ENCODE measurements at regions not wholly inside any gene's neighbourhood (a gene's known extent, or its start where the extent isn't known, plus 50 kb on each side); places are given as distances from the start of the nearest gene placed in this dataset.

DNA sequence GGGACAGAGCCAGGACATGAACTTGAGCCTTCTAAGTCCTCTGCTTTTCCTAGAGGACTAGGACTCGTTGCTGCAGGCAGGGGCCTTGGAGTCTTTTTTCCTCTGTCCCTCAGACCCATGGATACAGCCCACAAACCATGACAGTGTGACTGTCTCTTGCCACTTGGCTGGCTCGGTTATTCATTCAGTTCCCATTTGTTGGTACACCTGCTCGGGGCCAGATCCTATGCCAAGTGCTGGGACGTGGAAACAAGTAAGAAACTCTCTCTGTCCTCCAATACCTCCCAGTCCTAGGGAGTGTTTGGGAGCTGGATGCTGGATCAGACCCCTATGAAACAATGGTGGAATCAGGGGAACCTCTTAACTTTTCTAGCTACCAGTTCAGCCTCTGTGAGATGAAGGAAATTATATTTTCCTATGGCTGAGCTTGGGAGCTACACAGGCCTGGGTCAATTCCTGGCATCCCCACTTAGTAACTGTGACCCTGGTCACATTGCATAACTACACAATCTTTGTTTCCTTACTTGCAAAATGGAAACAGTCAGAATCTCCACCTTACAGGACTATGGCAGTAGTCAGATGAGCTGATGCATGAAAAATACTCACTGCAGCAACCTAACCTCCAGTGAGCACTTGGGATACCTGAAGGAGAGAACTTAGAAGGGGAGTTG lies 106.3 kb upstream of the VRK1 start:
- POLR2A ChIA-PET: no interaction called here
- peaks cover 0 to 2% (median 0%) of the 10 kb centered on the region in 3 donors for H3K9me3 ChIP-seq (ENCODE audit: control extremely low read depth in 1 of 3, control insufficient read depth in 2 of 3, insufficient read depth in 1 of 3, low read length in 2 of 3)
- H3K79me2 ChIP-seq (ENCODE audit: control insufficient read depth, insufficient read depth, low read length): no peaks in the 10 kb centered on the region
- 8% methylated on average over 1 of the region's 4 CpGs for WGBS (ENCODE audit: insufficient coverage)
- no peak overlapping the region for H3K4me2 ChIP-seq (replicated peaks; ENCODE audit: low read depth, low read length, poor library complexity, severe bottlenecking)
- CTCF ChIA-PET: no interaction called here
- Mint-ChIP-seq H3K9me3 (ENCODE audit: insufficient read depth) (no peaks in the 10 kb centered on the region), H3K27ac (no peak overlapping the region), H3K4me1 (no peaks in the 10 kb centered on the region), H3K27me3 (peaks cover 13% of the 10 kb centered on the region), H3K4me3 (no peak overlapping the region)
- H3K4me3 ChIP-seq (ENCODE audit: control extremely low read depth in 1 of 5, extremely low read depth in 1 of 5, insufficient read depth in 1 of 5, low read depth in 2 of 5, low read length in 4 of 5): no peak overlapping the region
- DNase-seq (no peak), ATAC-seq (ENCODE audit: low read depth) (no peak)
- H2AFZ ChIP-seq (ENCODE audit: insufficient read depth, low read depth, low read length, poor library complexity, severe bottlenecking): no peak overlapping the region
- TF ChIP-seq EZH2 (IDR thresholded peaks at IDR 0.05; ENCODE audit: borderline replicate concordance, insufficient read depth, low read depth, low read length, poor library complexity, severe bottlenecking): no peak
- TF ChIP-seq, protein P1, sequence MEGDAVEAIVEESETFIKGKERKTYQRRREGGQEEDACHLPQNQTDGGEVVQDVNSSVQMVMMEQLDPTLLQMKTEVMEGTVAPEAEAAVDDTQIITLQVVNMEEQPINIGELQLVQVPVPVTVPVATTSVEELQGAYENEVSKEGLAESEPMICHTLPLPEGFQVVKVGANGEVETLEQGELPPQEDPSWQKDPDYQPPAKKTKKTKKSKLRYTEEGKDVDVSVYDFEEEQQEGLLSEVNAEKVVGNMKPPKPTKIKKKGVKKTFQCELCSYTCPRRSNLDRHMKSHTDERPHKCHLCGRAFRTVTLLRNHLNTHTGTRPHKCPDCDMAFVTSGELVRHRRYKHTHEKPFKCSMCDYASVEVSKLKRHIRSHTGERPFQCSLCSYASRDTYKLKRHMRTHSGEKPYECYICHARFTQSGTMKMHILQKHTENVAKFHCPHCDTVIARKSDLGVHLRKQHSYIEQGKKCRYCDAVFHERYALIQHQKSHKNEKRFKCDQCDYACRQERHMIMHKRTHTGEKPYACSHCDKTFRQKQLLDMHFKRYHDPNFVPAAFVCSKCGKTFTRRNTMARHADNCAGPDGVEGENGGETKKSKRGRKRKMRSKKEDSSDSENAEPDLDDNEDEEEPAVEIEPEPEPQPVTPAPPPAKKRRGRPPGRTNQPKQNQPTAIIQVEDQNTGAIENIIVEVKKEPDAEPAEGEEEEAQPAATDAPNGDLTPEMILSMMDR (IDR thresholded peaks at IDR 0.05): no peak
- H3K27me3 ChIP-seq (replicated peaks in 1 of 4; ENCODE audit: control extremely low read depth in 1 of 4, control insufficient read depth in 3 of 4, insufficient read depth in 4 of 4, low read length in 3 of 4): no peaks in the 10 kb centered on the region
- no peak overlapping the region for H3K9ac ChIP-seq (ENCODE audit: low read length)
- intact Hi-C loops (cut with micrococcal nuclease): no loop called here
- H3K27ac ChIP-seq (ENCODE audit: low read length in 2 of 2): no peak overlapping the region
- no peaks in the 10 kb centered on the region for H3K4me1 ChIP-seq (ENCODE audit: control insufficient read depth in 2 of 2, insufficient read depth in 2 of 2, low read length in 2 of 2)
- H4K20me1 ChIP-seq (ENCODE audit: control insufficient read depth, insufficient read depth, low read length, poor library complexity, severe bottlenecking): no peaks in the 10 kb centered on the region
- H3K36me3 ChIP-seq (replicated peaks in 1 of 2; ENCODE audit: control extremely low read depth in 1 of 2, control insufficient read depth in 1 of 2, extremely low read depth in 1 of 2, insufficient read depth in 2 of 2, low read length in 1 of 2): no peaks in the 10 kb centered on the region

DNA sequence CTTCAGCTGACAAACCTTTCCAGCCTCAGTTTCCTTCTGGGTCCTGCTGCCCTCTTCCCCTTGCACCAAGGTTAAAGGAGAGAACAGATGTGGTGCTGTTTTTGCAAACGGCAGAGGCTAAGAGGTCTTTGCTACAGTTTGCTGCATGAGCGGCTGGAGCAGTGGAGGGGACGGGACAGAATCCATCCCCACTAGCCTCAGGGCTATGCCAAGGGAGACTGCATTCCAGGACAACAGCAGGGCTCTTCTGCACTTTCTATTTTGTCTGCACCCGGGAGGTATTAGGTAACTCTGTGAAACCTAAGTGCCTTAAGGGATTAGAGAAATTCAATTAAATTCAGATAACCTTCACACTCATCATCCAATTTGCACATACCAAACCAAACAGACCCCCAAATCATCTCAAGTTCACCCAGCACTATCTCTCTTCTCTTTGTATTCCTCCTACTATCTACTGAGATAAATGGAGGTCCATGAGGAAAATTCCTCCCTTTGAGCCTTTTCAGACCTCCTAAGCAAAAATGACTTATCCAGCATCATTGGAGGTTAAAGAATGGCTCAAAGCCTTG lies 103.8 kb upstream of the VRK1 start:
- no peaks in the 10 kb centered on the region for H3K4me1 Mint-ChIP-seq
- Histone ChIP-seq H3K36me3 (replicated peaks in 1 of 2; ENCODE audit: control extremely low read depth in 1 of 2, control insufficient read depth in 1 of 2, extremely low read depth in 1 of 2, insufficient read depth in 2 of 2, low read length in 1 of 2) (no peaks in the 10 kb centered on the region), H3K4me2 (replicated peaks; ENCODE audit: low read depth, low read length, poor library complexity, severe bottlenecking) (no peak overlapping the region), H3K9me3 (ENCODE audit: control extremely low read depth in 1 of 3, control insufficient read depth in 2 of 3, insufficient read depth in 1 of 3, low read length in 2 of 3) (no peaks in the 10 kb centered on the region), H3K4me1 (ENCODE audit: control insufficient read depth in 2 of 2, insufficient read depth in 2 of 2, low read length in 2 of 2) (no peaks in the 10 kb centered on the region), H3K79me2 (ENCODE audit: control insufficient read depth, insufficient read depth, low read length) (no peaks in the 10 kb centered on the region), H3K4me3 (ENCODE audit: control extremely low read depth in 1 of 5, extremely low read depth in 1 of 5, insufficient read depth in 1 of 5, low read depth in 2 of 5, low read length in 4 of 5) (no peak overlapping the region), H4K20me1 (ENCODE audit: control insufficient read depth, insufficient read depth, low read length, poor library complexity, severe bottlenecking) (no peaks in the 10 kb centered on the region), H3K27me3 (replicated peaks in 1 of 4; ENCODE audit: control extremely low read depth in 1 of 4, control insufficient read depth in 3 of 4, insufficient read depth in 4 of 4, low read length in 3 of 4) (no peaks in the 10 kb centered on the region), H3K9ac (ENCODE audit: low read length) (no peak overlapping the region), H3K27ac (ENCODE audit: low read length in 2 of 2) (no peak overlapping the region), H2AFZ (ENCODE audit: insufficient read depth, low read depth, low read length, poor library complexity, severe bottlenecking) (no peak overlapping the region)
- no peak overlapping the region for H3K27ac Mint-ChIP-seq
- no peak overlapping the region for H3K4me3 Mint-ChIP-seq
- ChIA-PET CTCF (no interaction called here), POLR2A (no interaction called here)
- intact Hi-C loops (cut with micrococcal nuclease): no loop called here
- TF ChIP-seq, protein P1 (IDR thresholded peaks at IDR 0.05): no peak
- TF ChIP-seq EZH2 (IDR thresholded peaks at IDR 0.05; ENCODE audit: borderline replicate concordance, insufficient read depth, low read depth, low read length, poor library complexity, severe bottlenecking): no peak
- 100% methylated on average over 3 of the region's 4 CpGs for WGBS (ENCODE audit: insufficient coverage)
- peaks cover 15% of the 10 kb centered on the region for H3K27me3 Mint-ChIP-seq
- no peak for ATAC-seq (ENCODE audit: low read depth)
- DNase-seq: no peak
- H3K9me3 Mint-ChIP-seq (ENCODE audit: insufficient read depth): no peaks in the 10 kb centered on the region

Measured in B cell (primary cell).